CD4-positive, CD25-positive, alpha-beta regulatory T cell (primary cell): ENCODE measurements at regions not wholly inside any gene's neighbourhood (a gene's known extent, or its start where the extent isn't known, plus 50 kb on each side); places are given as distances from the start of the nearest gene placed in this dataset.

ENCODE experiments used
- ATAC-seq, 2 donors: fragments of 150-1000 bp; cut with Tn5 transposase; one replicate each; pipeline ENCODE4 v1.10.0; 2021; ENCODE audit warnings: low read depth in 2 of 2, moderate number of reproducible peaks in 2 of 2, moderate library complexity in 1 of 2
- DNase-seq, 3 donors: peaks; one replicate each; pipeline versions ENCODE4 v3.0.0 to v3.0.0-alpha.2; 2012 to 2022; ENCODE audit warnings: mixed read lengths in 1 of 3
- H3K27ac ChIP-seq: one replicate; pipeline ENCODE4 v1.7.0; 2013; ENCODE audit warnings: mild to moderate bottlenecking, low read length; ENCODE audit not compliant: insufficient read depth, poor library complexity, severe bottlenecking
- H3K27me3 ChIP-seq: one replicate; pipeline ENCODE4 v1.7.0; 2013; ENCODE audit warnings: low read length; ENCODE audit not compliant: control insufficient read depth, insufficient read depth
- H3K36me3 ChIP-seq: one replicate; pipeline ENCODE4 v1.7.0; 2013; ENCODE audit warnings: mild to moderate bottlenecking, low read length, moderate library complexity; ENCODE audit not compliant: control insufficient read depth, insufficient read depth
- H3K4me1 ChIP-seq: 2 replicates; pipeline ENCODE4 v1.7.0; 2013; ENCODE audit warnings: mild to moderate bottlenecking, low read length; ENCODE audit not compliant: insufficient read depth, control insufficient read depth, poor library complexity, severe bottlenecking
- H3K4me3 ChIP-seq: one replicate; pipeline ENCODE4 v1.7.0; 2013; ENCODE audit warnings: low read depth, mild to moderate bottlenecking, low read length, moderate library complexity
- H3K9me3 ChIP-seq, 2 experiments: 1 replicate in 1 of 2; 2 replicates in 1 of 2; pipeline ENCODE4 v1.7.0; 2013; ENCODE audit warnings: low read length in 2 of 2, mild to moderate bottlenecking in 1 of 2, moderate library complexity in 1 of 2; ENCODE audit not compliant: control insufficient read depth in 2 of 2
- H3K27ac Mint-ChIP-seq, 3 donors: one replicate each; pipeline ENCODE4 v1.8.0; 2020 to 2022; ENCODE audit warnings: mild to moderate bottlenecking in 3 of 3, mixed read lengths in 3 of 3, moderate library complexity in 2 of 3
- H3K27me3 Mint-ChIP-seq: one replicate; pipeline ENCODE4 v1.8.0; 2022; ENCODE audit warnings: mild to moderate bottlenecking, mixed read lengths
- H3K36me3 Mint-ChIP-seq: one replicate; pipeline ENCODE4 v1.8.0; 2020; ENCODE audit warnings: mixed read lengths
- H3K4me1 Mint-ChIP-seq, 4 donors: one replicate each; pipeline ENCODE4 v1.8.0; 2020 to 2022; ENCODE audit warnings: mixed read lengths in 4 of 4, mild to moderate bottlenecking in 1 of 4
- H3K4me3 Mint-ChIP-seq, 4 donors: one replicate each; pipeline ENCODE4 v1.8.0; 2020 to 2022; ENCODE audit warnings: mild to moderate bottlenecking in 4 of 4, mixed read lengths in 4 of 4, moderate library complexity in 3 of 4
- H3K9me3 Mint-ChIP-seq, 7 donors: one replicate each; pipeline ENCODE4 v1.8.0; 2020 to 2022; ENCODE audit warnings: mixed read lengths in 7 of 7, mild to moderate bottlenecking in 3 of 7, moderate library complexity in 2 of 7

DNA sequence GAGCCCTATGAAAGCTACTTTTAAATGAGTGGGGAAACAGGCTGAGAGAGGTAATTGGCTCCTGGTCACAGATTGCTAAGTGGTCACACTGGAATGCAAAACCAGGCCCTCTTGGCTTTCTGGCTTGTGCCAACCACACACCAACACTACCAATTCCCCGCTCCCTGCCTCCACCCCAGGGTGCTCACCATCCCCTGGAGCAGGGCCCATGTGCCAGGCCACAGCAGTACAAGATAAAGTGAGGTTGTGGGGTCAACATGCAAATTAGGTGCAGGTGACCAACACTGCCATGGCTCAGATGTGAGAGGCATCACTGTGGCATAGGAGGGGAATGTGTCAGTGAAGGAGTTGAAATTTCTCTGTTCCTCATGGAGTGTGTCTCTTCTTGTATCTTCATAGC lies 312.5 kb downstream of the MYCN start:
- Mint-ChIP-seq H3K27me3 (peaks cover 5% of the 10 kb centered on the region), H3K4me1 (peaks cover 0 to 10% (median 0%) of the 10 kb centered on the region in 4 donors), H3K9me3 (peaks cover 0 to under 1% (median 0%) of the 10 kb centered on the region in 7 donors), H3K36me3 (no peaks in the 10 kb centered on the region), H3K27ac (no peak overlapping the region), H3K4me3 (no peak overlapping the region)
- Histone ChIP-seq H3K9me3 (no peaks in the 10 kb centered on the region), H3K36me3 (no peaks in the 10 kb centered on the region), H3K27ac (no peak overlapping the region), H3K4me3 (no peak overlapping the region), H3K27me3 (no peaks in the 10 kb centered on the region), H3K4me1 (no peaks in the 10 kb centered on the region)
- ATAC-seq: no peak
- DNase-seq: no peak

DNA sequence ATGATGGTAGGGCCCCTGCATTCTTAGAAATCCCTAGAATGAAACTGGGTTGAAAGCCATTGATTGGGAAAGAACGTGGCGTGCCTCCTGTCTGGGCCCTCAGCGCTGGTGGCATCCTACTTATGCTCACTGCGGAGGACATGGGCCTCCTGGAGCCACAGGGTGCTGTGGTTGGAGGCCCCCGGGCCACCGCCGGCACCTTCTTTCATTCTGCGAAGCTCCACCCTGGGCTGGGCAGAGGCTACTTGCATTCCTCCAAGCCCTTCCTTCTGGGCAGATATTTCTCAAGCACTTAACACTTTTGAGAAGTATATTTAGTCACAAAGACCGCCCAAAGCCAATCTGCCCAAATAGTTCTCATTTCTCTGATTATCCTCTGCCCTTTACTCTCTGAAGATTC lies 311.9 kb downstream of the MYCN start:
- Mint-ChIP-seq H3K4me3 (no peak overlapping the region), H3K27ac (no peak overlapping the region), H3K27me3 (peaks cover 5% of the 10 kb centered on the region), H3K9me3 (no peaks in the 10 kb centered on the region), H3K36me3 (no peaks in the 10 kb centered on the region), H3K4me1 (peaks cover 0 to 4% (median 0%) of the 10 kb centered on the region in 4 donors)
- Histone ChIP-seq H3K36me3 (no peaks in the 10 kb centered on the region), H3K4me1 (no peaks in the 10 kb centered on the region), H3K4me3 (no peak overlapping the region), H3K27me3 (no peaks in the 10 kb centered on the region), H3K9me3 (no peaks in the 10 kb centered on the region), H3K27ac (no peak overlapping the region)
- no peak for DNase-seq
- ATAC-seq: no peak

DNA sequence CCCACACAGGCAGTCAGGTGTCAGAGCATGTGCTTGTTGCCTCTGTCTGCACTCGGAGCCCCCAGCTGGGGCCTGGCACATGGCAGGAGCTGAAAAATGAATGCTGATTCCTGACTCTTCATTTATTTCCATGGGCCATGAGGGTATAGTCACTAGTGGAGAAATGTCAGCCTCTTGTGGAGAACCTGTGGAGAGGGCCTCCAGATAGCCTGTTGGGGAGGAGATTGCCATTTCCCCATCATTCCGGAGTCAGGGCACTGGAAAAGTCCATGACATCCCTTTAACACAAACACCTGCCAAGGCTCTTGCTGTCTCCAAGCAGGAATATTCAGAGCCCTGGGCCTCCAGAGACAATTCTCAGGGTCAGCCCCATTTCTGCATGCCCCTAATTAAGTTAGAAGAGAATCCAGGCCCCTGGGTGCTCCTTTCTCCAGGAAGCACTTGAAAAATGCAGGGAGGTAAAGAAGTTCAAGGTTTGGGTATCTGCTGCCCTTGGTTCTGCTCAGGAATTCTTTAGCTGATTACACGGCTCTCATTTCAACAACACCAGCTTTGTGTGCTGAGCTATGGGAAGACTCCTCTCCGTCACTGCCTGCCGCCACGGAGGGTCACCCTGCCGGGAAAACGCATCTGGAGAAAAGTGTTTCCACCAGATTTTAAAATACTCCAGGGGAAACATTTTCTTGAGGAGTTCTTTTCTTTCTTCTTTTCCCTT lies 311.3 kb downstream of the MYCN start:
- ATAC-seq (no peak), DNase-seq (no peak)
- Mint-ChIP-seq H3K4me1 (no peaks in the 10 kb centered on the region), H3K27me3 (peaks cover 5% of the 10 kb centered on the region), H3K27ac (no peak overlapping the region), H3K9me3 (no peaks in the 10 kb centered on the region), H3K4me3 (no peak overlapping the region), H3K36me3 (no peaks in the 10 kb centered on the region)
- no peaks in the 10 kb centered on the region for H3K9me3 ChIP-seq
- no peak overlapping the region for H3K4me3 ChIP-seq
- no peaks in the 10 kb centered on the region for H3K36me3 ChIP-seq
- no peaks in the 10 kb centered on the region for H3K27me3 ChIP-seq
- H3K4me1 ChIP-seq: no peaks in the 10 kb centered on the region
- H3K27ac ChIP-seq: no peak overlapping the region

DNA sequence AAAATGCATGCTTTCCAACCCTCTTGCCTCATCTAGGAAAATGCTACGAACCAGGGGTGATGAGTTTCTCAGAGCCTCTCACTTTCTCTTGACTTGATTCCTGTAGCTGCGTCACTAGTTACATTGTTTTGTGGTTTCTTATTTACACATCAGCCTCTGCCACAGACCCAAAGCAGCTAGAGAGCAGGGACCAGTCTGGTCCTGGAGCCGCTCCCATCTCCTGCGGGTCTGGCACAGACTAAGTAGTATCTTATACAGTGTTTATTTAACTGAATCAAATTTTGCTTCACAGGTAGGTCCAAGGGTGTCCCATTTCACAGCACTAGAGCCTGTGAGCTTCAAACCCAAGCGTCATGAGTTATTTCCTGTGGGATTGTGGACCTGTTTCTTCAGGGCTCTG lies 310.5 kb downstream of the MYCN start:
- Histone ChIP-seq H3K27ac (no peak overlapping the region), H3K9me3 (no peaks in the 10 kb centered on the region), H3K36me3 (no peaks in the 10 kb centered on the region), H3K4me3 (no peak overlapping the region), H3K4me1 (no peaks in the 10 kb centered on the region), H3K27me3 (no peaks in the 10 kb centered on the region)
- Mint-ChIP-seq H3K27me3 (peaks cover 5% of the 10 kb centered on the region), H3K36me3 (no peaks in the 10 kb centered on the region), H3K27ac (no peak overlapping the region), H3K4me1 (no peaks in the 10 kb centered on the region), H3K9me3 (no peaks in the 10 kb centered on the region), H3K4me3 (no peak overlapping the region)
- ATAC-seq: no peak
- DNase-seq: no peak

DNA sequence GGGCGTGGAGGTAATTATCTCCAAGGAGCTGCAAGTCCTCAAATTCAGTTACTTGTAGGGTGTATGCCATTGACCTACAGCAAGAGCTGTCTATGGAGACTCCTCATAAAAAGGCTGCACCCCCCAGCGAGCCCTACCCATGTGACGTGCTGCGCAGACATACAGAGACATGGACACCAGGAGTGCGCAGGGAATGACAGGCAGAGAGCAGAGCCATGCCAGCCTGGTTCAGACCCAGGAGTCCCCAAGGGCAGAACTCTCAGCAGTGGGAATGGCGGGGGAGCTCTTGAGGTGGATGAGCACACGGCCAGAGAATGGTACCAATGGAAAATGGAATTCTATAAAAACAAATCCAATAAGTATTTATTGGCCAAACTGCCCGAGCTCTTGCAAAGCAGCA lies 310.1 kb downstream of the MYCN start:
- DNase-seq: no peak
- no peak overlapping the region for H3K4me3 Mint-ChIP-seq
- no peak for ATAC-seq
- peaks cover 5% of the 10 kb centered on the region for H3K27me3 Mint-ChIP-seq
- Histone ChIP-seq H3K36me3 (no peaks in the 10 kb centered on the region), H3K4me1 (no peaks in the 10 kb centered on the region), H3K27ac (no peak overlapping the region), H3K4me3 (no peak overlapping the region), H3K27me3 (no peaks in the 10 kb centered on the region), H3K9me3 (no peaks in the 10 kb centered on the region)
- H3K9me3 Mint-ChIP-seq: no peaks in the 10 kb centered on the region
- no peaks in the 10 kb centered on the region for H3K4me1 Mint-ChIP-seq
- H3K36me3 Mint-ChIP-seq: no peaks in the 10 kb centered on the region
- H3K27ac Mint-ChIP-seq: no peak overlapping the region

DNA sequence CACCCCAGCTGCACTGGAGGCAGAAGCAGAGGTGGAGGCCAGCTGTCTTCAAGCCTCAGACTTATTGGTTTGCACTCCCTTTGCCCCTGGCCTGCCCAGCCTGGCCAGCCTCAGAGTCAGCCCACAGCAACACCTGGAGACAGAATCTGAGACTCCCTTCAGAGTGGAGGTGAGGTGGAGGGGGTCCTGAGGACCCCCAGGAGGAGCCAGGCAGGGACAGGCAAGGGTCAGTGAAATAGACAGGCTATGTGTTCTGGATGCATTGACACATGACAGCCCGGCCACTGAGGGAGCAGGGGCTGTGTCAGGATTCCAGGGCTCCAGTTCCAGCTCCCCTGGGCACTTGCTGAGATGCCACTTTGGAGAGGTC lies 309.7 kb downstream of the MYCN start:
- Histone ChIP-seq H3K4me3 (no peak overlapping the region), H3K36me3 (no peaks in the 10 kb centered on the region), H3K9me3 (no peaks in the 10 kb centered on the region), H3K27me3 (no peaks in the 10 kb centered on the region), H3K4me1 (no peaks in the 10 kb centered on the region), H3K27ac (no peak overlapping the region)
- Mint-ChIP-seq H3K36me3 (no peaks in the 10 kb centered on the region), H3K4me3 (no peak overlapping the region), H3K27me3 (peaks cover 5% of the 10 kb centered on the region), H3K27ac (no peak overlapping the region), H3K9me3 (no peaks in the 10 kb centered on the region), H3K4me1 (no peaks in the 10 kb centered on the region)
- DNase-seq (no peak), ATAC-seq (no peak)

DNA sequence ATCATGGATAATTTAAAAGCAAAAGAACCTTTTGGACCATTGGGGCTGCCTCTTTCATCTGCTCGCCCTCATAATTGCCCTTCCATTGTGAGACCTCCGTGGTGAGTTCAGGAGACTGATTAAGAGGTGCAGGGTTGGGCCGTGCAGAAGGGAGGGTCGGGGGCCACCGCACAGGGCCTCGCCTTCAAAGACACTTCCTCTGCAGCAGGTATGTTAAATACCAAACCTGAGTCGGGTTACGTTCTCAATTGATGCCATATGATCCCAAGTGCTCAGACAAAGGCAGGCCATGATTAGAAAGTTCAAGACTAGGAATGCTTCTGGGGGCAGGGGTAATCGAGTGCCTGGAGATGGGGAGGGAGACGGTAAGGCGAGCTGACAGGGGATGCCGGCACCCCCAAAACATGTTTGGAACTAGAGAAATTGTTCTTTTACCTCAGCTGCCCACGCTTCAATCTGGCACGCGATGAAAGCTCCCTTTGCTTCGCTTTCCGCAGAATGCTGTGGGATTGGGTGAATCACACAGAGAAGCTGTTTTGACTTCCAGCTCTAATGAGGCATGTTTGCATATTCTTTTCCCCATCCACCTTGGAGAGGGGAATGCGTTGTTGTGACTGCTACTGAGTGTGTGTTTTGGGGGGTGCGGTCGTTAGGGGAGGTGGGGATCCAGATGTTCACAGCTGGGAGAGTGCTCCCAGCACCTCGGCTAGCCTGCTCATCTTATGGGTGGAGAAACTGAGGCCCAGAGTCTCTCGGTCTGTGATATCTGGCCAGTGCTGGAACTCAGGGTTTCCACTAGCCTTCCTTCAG lies 309.1 kb downstream of the MYCN start:
- no peak for DNase-seq
- no peak overlapping the region for H3K27ac Mint-ChIP-seq

More for the DNA sequence above, 309.1 kb downstream of the MYCN start:
- H3K27me3 Mint-ChIP-seq: peaks cover 5% of the 10 kb centered on the region
- no peaks in the 10 kb centered on the region for H3K9me3 ChIP-seq
- H3K4me1 ChIP-seq: no peaks in the 10 kb centered on the region
- no peaks in the 10 kb centered on the region for H3K9me3 Mint-ChIP-seq
- no peaks in the 10 kb centered on the region for H3K27me3 ChIP-seq
- no peak overlapping the region for H3K27ac ChIP-seq
- no peaks in the 10 kb centered on the region for H3K36me3 ChIP-seq
- no peaks in the 10 kb centered on the region for H3K4me1 Mint-ChIP-seq
- ATAC-seq: no peak
- H3K4me3 Mint-ChIP-seq: no peak overlapping the region
- no peak overlapping the region for H3K4me3 ChIP-seq
- no peaks in the 10 kb centered on the region for H3K36me3 Mint-ChIP-seq
